Esophagus squamous epithelium (tissue), 5 donors: ENCODE measurements at regions not wholly inside any gene's neighbourhood (a gene's known extent, or its start where the extent isn't known, plus 50 kb on each side); places are given as distances from the start of the nearest gene placed in this dataset.

ENCODE experiments used
- DNase-seq: peaks from one replicate; lab custom pipeline; 2025; lab: John Stamatoyannopoulos, UW
- H3K27ac ChIP-seq, 4 donors: fragments of 200-600 bp; sonication (generic); one replicate each; pipeline ENCODE4 v1.5.1; 2016 to 2019; ENCODE audit warnings: mild to moderate bottlenecking in 1 of 4
- H3K27me3 ChIP-seq, 4 donors: fragments of 200-600 bp; sonication (generic); 1 replicate in 3 of 4; 2 replicates in 1 of 4; pipeline versions ENCODE4 v1.5.1 to v1.6.0; 2017 to 2021; ENCODE audit warnings: antibody characterized with exemption in 1 of 4
- H3K36me3 ChIP-seq, 3 donors: fragments of 200-600 bp; sonication (generic); one replicate each; pipeline ENCODE4 v1.5.1; 2016 to 2019
- H3K4me1 ChIP-seq, 3 donors: fragments of 200-600 bp; sonication (generic); one replicate each; pipeline ENCODE4 v1.5.1; 2017 to 2019
- H3K4me3 ChIP-seq, 4 donors: fragments of 200-600 bp; sonication (generic); 1 replicate in 3 of 4; 2 replicates in 1 of 4; pipeline ENCODE4 v1.5.1; 2016 to 2019; ENCODE audit warnings: mild to moderate bottlenecking in 2 of 4, moderate library complexity in 1 of 4
- H3K9me3 ChIP-seq, 3 donors: fragments of 200-600 bp; sonication (generic); one replicate each; pipeline ENCODE4 v1.5.1; 2016 to 2019
- CTCF ChIP-seq, 6 experiments: fragments of 450-650 bp in 4 of 6; fragments of 200-600 bp in 2 of 6; sonication (generic) in 2 of 6; IDR thresholded peaks; one replicate each; pipeline ENCODE4 v1.5.1; 2016 to 2019; ENCODE audit warnings: antibody characterized with exemption in 6 of 6, mild to moderate bottlenecking in 4 of 6, moderate library complexity in 4 of 6
- POLR2A ChIP-seq, 4 donors: fragments of 450-650 bp; IDR thresholded peaks; one replicate each; pipeline ENCODE4 v1.6.1; 2017; ENCODE audit warnings: antibody characterized with exemption in 4 of 4, mild to moderate bottlenecking in 4 of 4, moderate library complexity in 3 of 4
- WGBS, 2 donors: methylation state at CpG; one replicate each; pipeline ENCODE4 v1.1.5; 2018; 5-methylcytosine and 5-hydroxymethylcytosine counted together
- intact Hi-C: fragments of 100-400 bp; cut with DNase I; formaldehyde crosslinking; loops from one replicate; pipeline ENCODE4 v1.15.0; 2022
- donor health status: DM: yes; HTN: yes; CAD: no.

DNA sequence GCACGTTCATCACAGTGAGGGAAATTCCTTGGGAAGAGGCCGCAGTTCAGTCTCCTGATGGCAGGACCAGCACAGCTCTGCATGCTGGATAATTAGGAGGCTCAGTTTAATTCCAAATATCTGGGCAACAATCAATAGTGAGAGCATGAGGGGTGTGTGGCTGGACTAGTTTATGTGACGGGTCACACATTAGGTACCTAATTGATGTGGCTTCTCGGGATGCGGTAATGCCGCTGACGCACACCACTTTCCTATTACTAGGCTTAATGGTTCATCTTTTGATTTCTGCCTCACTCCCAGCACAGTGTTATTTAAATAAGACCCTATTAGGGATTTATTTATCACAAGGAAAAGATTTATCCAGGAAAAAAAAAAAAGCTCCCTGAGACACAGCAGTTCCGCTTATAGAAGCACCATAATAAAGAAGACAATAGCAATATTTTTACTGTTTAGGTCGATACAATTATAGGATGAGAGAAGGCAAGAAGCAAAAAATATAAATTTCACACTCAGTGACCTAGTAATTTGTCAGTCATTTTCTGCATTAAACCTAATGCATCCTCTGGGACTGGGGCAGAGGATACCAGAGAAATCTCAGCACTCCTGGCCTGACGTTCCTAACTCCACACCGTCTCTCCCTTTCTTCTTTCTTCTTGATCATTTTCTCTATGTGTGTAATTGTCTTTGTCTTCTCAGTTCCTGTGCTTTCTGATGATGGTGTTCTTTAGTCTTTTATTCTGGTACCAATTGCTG is 264.7 kb upstream of the SLC14A2 start:
- intact Hi-C loops, result no loop called here
- 87% methylated on average over 11 of the region's 11 CpGs for WGBS, 2 donors
- H3K27ac ChIP-seq, result no peak overlapping the region

GRCh38 chr18:45352874-45353273 is 262.4 kb upstream of the SLC14A2 start:
- no peaks in the 10 kb centered on the region for H3K36me3 ChIP-seq
- WGBS, 2 donors, result 77 to 80% methylated on average over 5 of the region's 5 CpGs
- H3K27ac ChIP-seq, result no peak overlapping the region
- no peaks in the 10 kb centered on the region for H3K9me3 ChIP-seq
- no peaks in the 10 kb centered on the region for H3K27me3 ChIP-seq
- no peak overlapping the region for H3K4me3 ChIP-seq
- peaks cover 0 to 19% (median 0%) of the 10 kb centered on the region in 3 donors for H3K4me1 ChIP-seq
- DNase-seq, result no peak
- intact Hi-C loops, result no loop called here
- TF ChIP-seq CTCF (IDR thresholded peaks at IDR 0.05) (no peak), POLR2A (IDR thresholded peaks at IDR 0.05) (no peak)

More for the DNA sequence above, 264.7 kb upstream of the SLC14A2 start:
- no peak overlapping the region for H3K4me3 ChIP-seq
- no peak for DNase-seq
- peaks cover 0 to 13% (median 0%) of the 10 kb centered on the region in 3 donors for H3K4me1 ChIP-seq
- H3K27me3 ChIP-seq, result no peaks in the 10 kb centered on the region
- H3K9me3 ChIP-seq, result no peaks in the 10 kb centered on the region
- TF ChIP-seq POLR2A (IDR thresholded peaks at IDR 0.05) (no peak), CTCF (IDR thresholded peaks at IDR 0.05) (no peak)
- no peaks in the 10 kb centered on the region for H3K36me3 ChIP-seq

DNA sequence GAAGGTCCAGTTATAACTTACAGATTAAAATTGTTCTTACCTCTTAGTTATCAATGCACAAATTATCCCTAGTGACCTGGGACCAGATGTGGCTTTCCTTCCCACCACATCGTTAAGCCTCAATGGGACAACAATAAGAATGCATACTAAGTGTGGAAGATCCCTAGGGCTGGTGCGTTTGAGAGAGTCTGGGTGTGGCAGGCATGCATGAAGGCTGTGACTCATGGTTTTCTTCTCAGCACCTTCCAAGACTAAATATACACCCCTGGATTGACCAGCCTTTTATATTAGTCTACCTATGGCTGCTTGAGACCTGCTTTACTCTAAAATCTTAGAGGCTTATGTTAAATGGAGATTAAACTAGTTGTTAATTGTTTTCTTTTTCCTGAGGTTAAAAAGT is 261.7 kb upstream of the SLC14A2 start:
- Histone ChIP-seq H3K9me3 (no peaks in the 10 kb centered on the region), H3K4me1 (peaks cover 0 to 23% (median 0%) of the 10 kb centered on the region in 3 donors), H3K27ac (no peak overlapping the region), H3K4me3 (no peak overlapping the region), H3K36me3 (no peaks in the 10 kb centered on the region), H3K27me3 (no peaks in the 10 kb centered on the region)
- intact Hi-C loops, result no loop called here
- TF ChIP-seq POLR2A (IDR thresholded peaks at IDR 0.05) (no peak), CTCF (IDR thresholded peaks at IDR 0.05) (no peak)
- DNase-seq, result no peak
- WGBS, 2 donors, result 28 to 60% methylated on average over 2 of the region's 2 CpGs

- 78 to 79% methylated on average over 2 of the region's 2 CpGs for WGBS, 2 donors
- no peak for TF ChIP-seq POLR2A (IDR thresholded peaks at IDR 0.05)
- no peak for TF ChIP-seq CTCF (IDR thresholded peaks at IDR 0.05)
- H3K36me3 ChIP-seq, result no peaks in the 10 kb centered on the region
- no peak overlapping the region for H3K4me3 ChIP-seq
- no peaks in the 10 kb centered on the region for H3K27me3 ChIP-seq
- H3K27ac ChIP-seq, result no peak overlapping the region
- H3K4me1 ChIP-seq, result peaks cover 0 to 23% (median 0%) of the 10 kb centered on the region in 3 donors
- H3K9me3 ChIP-seq, result no peaks in the 10 kb centered on the region
- DNase-seq, result no peak
- intact Hi-C loops, result no loop called here
These were observed 259.2 kb upstream of the SLC14A2 start for GRCh38 chr18:45355944-45356520.
